Activated CD8-positive, alpha-beta T cell treated with anti-CD3 and anti-CD28 coated beads for 36 hours (primary cell): ENCODE measurements at regions not wholly inside any gene's neighbourhood (a gene's known extent, or its start where the extent isn't known, plus 50 kb on each side); places are given as distances from the start of the nearest gene placed in this dataset.

Experiments
- ATAC-seq: fragments of 200-7000 bp; cut with Tn5 transposase; one replicate; pipeline ENCODE4 v1.10.0; 2021; ENCODE audit warnings: mild to moderate bottlenecking, moderate library complexity
- CTCF ChIA-PET: fragments of 350-600 bp; sonication (Branson Sonifier 250); formaldehyde crosslinking; loops from one replicate; lab custom pipeline; 2021; ENCODE audit warnings: antibody characterized with exemption; lab: Charles Lee
- POLR2A ChIA-PET: fragments of 350-600 bp; sonication (Branson Sonifier 250); formaldehyde crosslinking; loops from one replicate; lab custom pipeline; 2021; ENCODE audit warnings: antibody characterized with exemption; lab: Charles Lee
- DNase-seq: peaks from one replicate; pipeline ENCODE4 v3.0.0-alpha.2; 2020
- H3K27ac Mint-ChIP-seq: one replicate; pipeline ENCODE4 v1.8.0; 2021; ENCODE audit warnings: mild to moderate bottlenecking, mixed read lengths
- H3K27me3 Mint-ChIP-seq: one replicate; pipeline ENCODE4 v1.8.0; 2021; ENCODE audit warnings: mixed read lengths
- H3K36me3 Mint-ChIP-seq: one replicate; pipeline ENCODE4 v1.8.0; 2021; ENCODE audit warnings: low read depth, mixed read lengths
- H3K4me1 Mint-ChIP-seq: one replicate; pipeline ENCODE4 v1.8.0; 2021; ENCODE audit warnings: low read depth, mixed read lengths
- H3K4me3 Mint-ChIP-seq: one replicate; pipeline ENCODE4 v1.8.0; 2021; ENCODE audit warnings: mild to moderate bottlenecking, moderate library complexity, mixed read lengths
- H3K9me3 Mint-ChIP-seq: one replicate; pipeline ENCODE4 v1.8.0; 2021; ENCODE audit warnings: mixed read lengths
- CTCF ChIP-seq: fragments of 200-600 bp; IDR thresholded peaks from one replicate; pipeline ENCODE4 v1.8.0; 2022; ENCODE audit warnings: antibody characterized with exemption, mild to moderate bottlenecking
- intact Hi-C: fragments of 100-400 bp; cut with micrococcal nuclease; formaldehyde crosslinking; loops from one replicate; pipeline ENCODE4 v1.10.0; 2022

DNA sequence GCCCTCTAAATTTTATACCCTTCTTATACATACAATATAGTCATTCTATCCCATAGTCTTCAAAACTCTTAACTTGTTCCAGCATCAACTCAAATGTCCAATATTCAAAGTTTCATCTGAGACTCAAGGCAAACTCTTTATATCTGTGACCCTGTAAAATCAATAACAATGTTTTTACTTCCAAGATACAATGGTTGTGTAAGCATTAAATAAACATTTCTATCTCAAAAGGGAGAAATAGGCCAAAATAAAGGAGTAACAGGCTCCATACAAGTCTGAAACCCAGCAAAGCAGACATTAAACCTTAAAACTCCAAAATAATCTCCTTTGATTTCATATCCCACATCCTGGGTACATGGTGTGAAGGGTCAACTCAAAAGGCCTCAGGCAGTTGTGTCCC is 1299.1 kb downstream of the MRPL39 start:
- ATAC-seq (no peak), DNase-seq (no peak)
- no peak for TF ChIP-seq CTCF
- Mint-ChIP-seq H3K4me1 (no peaks in the 10 kb centered on the region), H3K27ac (no peak overlapping the region), H3K27me3 (no peaks in the 10 kb centered on the region), H3K4me3 (no peak overlapping the region), H3K9me3 (no peaks in the 10 kb centered on the region), H3K36me3 (no peaks in the 10 kb centered on the region)
- CTCF ChIA-PET = no interaction called here
- POLR2A ChIA-PET = no interaction called here
- intact Hi-C loops = no loop called here

DNA sequence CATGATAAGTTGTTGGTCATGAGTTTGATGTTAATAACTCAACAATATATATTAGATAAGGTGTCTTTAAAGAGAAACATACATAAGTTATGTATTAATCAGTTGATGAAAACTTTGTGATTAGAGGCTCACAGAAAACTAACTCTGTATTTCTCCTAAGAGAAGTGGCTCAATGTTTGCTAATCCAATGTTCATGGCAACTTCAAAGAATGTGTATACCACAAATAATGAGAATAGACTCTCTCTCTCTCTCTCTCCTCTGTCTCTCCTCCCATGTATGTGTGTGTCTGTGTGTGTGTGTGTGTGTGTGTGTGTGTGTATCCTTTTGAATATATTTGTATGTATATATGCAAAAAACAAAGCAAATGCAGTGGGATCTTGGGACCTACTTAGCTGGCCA is 1304.9 kb downstream of the MRPL39 start:
- H3K27me3 Mint-ChIP-seq = no peaks in the 10 kb centered on the region
- CTCF ChIA-PET = no interaction called here
- H3K9me3 Mint-ChIP-seq = no peaks in the 10 kb centered on the region
- TF ChIP-seq CTCF = no peak
- no peak for DNase-seq
- no peak overlapping the region for H3K4me3 Mint-ChIP-seq
- POLR2A ChIA-PET = no interaction called here
- intact Hi-C loops = no loop called here
- no peak for ATAC-seq
- H3K27ac Mint-ChIP-seq = no peak overlapping the region
- H3K4me1 Mint-ChIP-seq = no peaks in the 10 kb centered on the region
- H3K36me3 Mint-ChIP-seq = no peaks in the 10 kb centered on the region

- intact Hi-C loops = no loop called here
- no peaks in the 10 kb centered on the region for H3K4me1 Mint-ChIP-seq
These were observed 1309.2 kb downstream of the MRPL39 start for GRCh38 chr21:24298040-24298439.

DNA sequence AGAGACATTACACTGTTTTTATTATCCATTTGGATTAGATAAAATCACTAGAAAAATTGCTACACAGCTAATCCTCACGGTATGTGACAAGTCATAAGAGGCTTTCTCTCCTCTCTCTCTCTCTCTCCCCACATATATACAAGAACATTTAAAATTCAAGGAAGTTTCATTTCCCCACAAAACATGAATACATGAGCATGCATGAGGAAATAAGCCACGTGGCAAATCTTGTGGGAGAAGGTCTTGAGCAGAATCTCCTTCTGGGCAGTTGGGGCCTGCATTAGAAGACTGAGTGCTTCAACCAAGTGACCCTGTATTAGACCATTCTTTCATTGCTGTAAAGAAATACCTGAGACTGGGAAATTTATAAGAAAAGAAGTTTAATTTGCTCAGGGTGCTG is 1313.1 kb downstream of the MRPL39 start:
- Mint-ChIP-seq H3K4me3 (no peak overlapping the region), H3K9me3 (no peaks in the 10 kb centered on the region), H3K36me3 (no peaks in the 10 kb centered on the region), H3K27ac (no peak overlapping the region), H3K4me1 (peaks cover 7% of the 10 kb centered on the region), H3K27me3 (no peaks in the 10 kb centered on the region)
- no peak for ATAC-seq
- no peak for TF ChIP-seq CTCF
- intact Hi-C loops = no loop called here
- ChIA-PET POLR2A (no interaction called here), CTCF (no interaction called here)
- no peak for DNase-seq

More at GRCh38 chr21:24298040-24298439, 1309.2 kb downstream of the MRPL39 start:
- TF ChIP-seq CTCF = no peak
- POLR2A ChIA-PET = no interaction called here
- ATAC-seq (no peak), DNase-seq (no peak)
- no peaks in the 10 kb centered on the region for H3K9me3 Mint-ChIP-seq
- no peaks in the 10 kb centered on the region for H3K36me3 Mint-ChIP-seq
- H3K4me3 Mint-ChIP-seq = no peak overlapping the region
- CTCF ChIA-PET = no interaction called here
- no peaks in the 10 kb centered on the region for H3K27me3 Mint-ChIP-seq
- H3K27ac Mint-ChIP-seq = no peak overlapping the region

DNA sequence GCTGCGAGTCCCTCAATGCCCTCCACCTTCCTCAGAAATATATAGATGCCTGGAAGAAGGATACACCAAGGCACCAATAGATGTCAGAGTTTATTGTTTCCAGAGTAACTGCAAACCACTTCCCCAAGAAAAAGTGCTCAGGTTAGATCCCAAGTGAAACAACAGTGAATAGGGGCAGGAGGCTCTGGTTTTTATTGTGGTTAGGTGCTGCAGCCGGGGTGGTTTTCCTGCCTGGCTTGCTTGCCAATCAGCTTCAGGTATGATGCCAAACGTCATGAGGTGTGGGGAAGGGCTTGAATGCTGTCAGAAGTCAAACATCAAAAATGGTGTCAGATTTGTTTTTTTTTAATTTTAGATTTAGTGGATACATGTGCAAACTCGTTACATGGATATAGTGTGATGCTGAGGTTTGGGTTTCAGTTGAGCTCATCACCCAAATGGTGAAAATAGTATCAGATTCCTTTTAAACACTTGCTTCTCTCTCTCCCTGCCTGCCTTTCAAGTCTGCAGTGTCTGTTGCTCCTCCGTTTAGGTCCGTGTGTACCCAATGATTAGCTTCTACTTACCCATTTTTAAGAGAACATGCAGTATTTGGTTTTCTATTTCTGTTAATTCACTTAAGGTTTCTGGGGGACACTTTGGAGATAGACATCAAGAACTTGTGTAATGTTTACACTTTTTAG is 1317.0 kb downstream of the MRPL39 start:
- no peaks in the 10 kb centered on the region for H3K36me3 Mint-ChIP-seq
- ChIA-PET POLR2A (no interaction called here), CTCF (no interaction called here)
- no peaks in the 10 kb centered on the region for H3K9me3 Mint-ChIP-seq
- DNase-seq (peak; percentile 68), ATAC-seq (peak; percentile 90)
- H3K4me3 Mint-ChIP-seq = peak overlapping the region; percentile 44
- H3K27ac Mint-ChIP-seq = peak overlapping the region; percentile 29
- intact Hi-C loops = no loop called here
- TF ChIP-seq CTCF = no peak
- H3K4me1 Mint-ChIP-seq = peaks cover 7% of the 10 kb centered on the region
- no peaks in the 10 kb centered on the region for H3K27me3 Mint-ChIP-seq
